GM19240 (cell line): ENCODE measurements at regions not wholly inside any gene's neighbourhood (a gene's known extent, or its start where the extent isn't known, plus 50 kb on each side); places are given as distances from the start of the nearest gene placed in this dataset.
"Not testable (repeated sequence)": the region's sequence is repeated elsewhere in the genome, so short reads cannot be mapped to it uniquely, and the experiment has no call there.

Source experiments
- DNase-seq: peaks from one replicate; pipeline ENCODE4 v3.0.0; 2011; ENCODE audit warnings: low spot score; ENCODE audit not compliant: insufficient read length

- DNase-seq, result not testable (repeated sequence)
Measured at GRCh38 chr9:97248252-97248651, 59.2 kb upstream of the CCDC180 start.

- DNase-seq, result no peak
Measured at GRCh38 chr9:97243606-97244005, 63.9 kb upstream of the CCDC180 start.

GRCh38 chr9:97241430-97241829, 66.0 kb upstream of the CCDC180 start:
- not testable (repeated sequence) for DNase-seq

- DNase-seq, result peak; percentile 2
Measured at GRCh38 chr9:97237951-97238889, 69.2 kb upstream of the CCDC180 start.

- DNase-seq, result no peak
Measured at GRCh38 chr9:97237311-97237786, 70.1 kb upstream of the CCDC180 start.

GRCh38 chr9:97233009-97233400, 74.5 kb upstream of the CCDC180 start:
- DNase-seq, result not testable (repeated sequence)

- not testable (repeated sequence) for DNase-seq
Measured at GRCh38 chr9:97232060-97233008, 75.1 kb upstream of the CCDC180 start.

- not testable (repeated sequence) for DNase-seq
Measured at GRCh38 chr9:97222393-97222792, 85.1 kb upstream of the CCDC180 start.

- DNase-seq, result not testable (repeated sequence)
Measured at GRCh38 chr9:97221478-97222355, 85.7 kb upstream of the CCDC180 start.

- no peak for DNase-seq
Measured at GRCh38 chr9:97220894-97221477, 86.5 kb upstream of the CCDC180 start.

- DNase-seq, result not testable (repeated sequence)
Measured at GRCh38 chr9:97220396-97220795, 87.1 kb upstream of the CCDC180 start.

GRCh38 chr9:97219443-97220140, 87.9 kb upstream of the CCDC180 start:
- DNase-seq, result not testable (repeated sequence)

GRCh38 chr9:97215127-97215526, 92.3 kb upstream of the CCDC180 start:
- DNase-seq, result not testable (repeated sequence)

GRCh38 chr9:97214556-97214955, 92.9 kb upstream of the CCDC180 start:
- DNase-seq, result not testable (repeated sequence)

- not testable (repeated sequence) for DNase-seq
Measured at GRCh38 chr9:97199683-97200082, 107.8 kb upstream of the CCDC180 start.

GRCh38 chr9:97193767-97194166, 113.7 kb upstream of the CCDC180 start:
- not testable (repeated sequence) for DNase-seq

GRCh38 chr9:97188545-97188944, 118.9 kb upstream of the CCDC180 start:
- no peak for DNase-seq

- DNase-seq, result not testable (repeated sequence)
Measured at GRCh38 chr9:97187706-97188105, 119.8 kb upstream of the CCDC180 start.

- DNase-seq, result no peak
Measured at GRCh38 chr9:97186493-97186892, 121.0 kb upstream of the CCDC180 start.

- not testable (repeated sequence) for DNase-seq
Measured at GRCh38 chr9:97182532-97182931, 124.9 kb upstream of the CCDC180 start.
